ENCODE measurements at regions not wholly inside any gene's neighbourhood (a gene's known extent, or its start where the extent isn't known, plus 50 kb on each side); places are given as distances from the start of the nearest gene placed in this dataset.

DNA sequence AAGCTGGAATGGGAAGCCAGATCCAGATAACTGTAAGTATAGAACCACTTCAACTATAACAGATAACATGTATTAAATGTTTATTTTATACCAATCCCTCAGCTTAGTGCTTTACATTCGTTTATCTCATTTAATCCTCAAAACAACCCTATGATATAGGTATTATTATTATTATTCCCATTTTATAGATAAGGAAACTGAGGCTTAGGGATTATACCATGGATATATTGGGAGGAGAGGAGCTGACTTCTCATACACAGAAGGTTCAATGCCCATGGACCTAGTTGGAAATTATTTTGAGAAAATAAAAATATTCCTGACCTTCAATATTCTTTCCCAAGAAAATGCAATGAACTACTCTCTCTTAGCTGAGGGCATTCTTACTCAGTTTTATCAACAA, 140.4 kb upstream of the C11orf58 start:
- Histone ChIP-seq H3K9me3 (no peaks in the 10 kb centered on the region), H3K9ac (no peak overlapping the region), H3K4me3 (ENCODE audit: low read depth in 2 of 2, low read length in 1 of 2) (no peak overlapping the region), H3K36me3 (replicated peaks in 1 of 2; ENCODE audit: control insufficient read depth in 1 of 2, insufficient read depth in 2 of 2, low read length in 1 of 2) (no peaks in the 10 kb centered on the region), H3K79me2 (ENCODE audit: insufficient read depth) (no peaks in the 10 kb centered on the region), H3K9me2 (no peaks in the 10 kb centered on the region), H4K20me1 (ENCODE audit: insufficient read depth) (no peaks in the 10 kb centered on the region), H3F3A (replicated peaks; ENCODE audit: insufficient read depth) (no peaks in the 10 kb centered on the region), H2AFZ (ENCODE audit: low read depth) (no peak overlapping the region), H3K4me1 (ENCODE audit: control insufficient read depth in 1 of 2, insufficient read depth in 2 of 2, low read depth in 1 of 2, low read length in 1 of 2) (no peaks in the 10 kb centered on the region; a peak in 1 of 4 replicates), H3K4me2 (no peak overlapping the region), H3K27ac (ENCODE audit: low read depth in 2 of 2, low read length in 1 of 2) (no peak overlapping the region), H3K27me3 (ENCODE audit: insufficient read depth) (peaks cover 7% of the 10 kb centered on the region)
- 3% methylated on average over 1 of the region's 1 CpG for WGBS (ENCODE audit: low lambda C conversion rate)
- DNase-seq = no peak
- TF ChIP-seq GABPA (IDR thresholded peaks at IDR 0.05; ENCODE audit: low read depth) (no peak), NFIC (IDR thresholded peaks at IDR 0.05; ENCODE audit: borderline replicate concordance) (no peak), RAD21 (IDR thresholded peaks at IDR 0.05; ENCODE audit: low read length) (no peak), EZH2phosphoT487 (IDR thresholded peaks at IDR 0.05; ENCODE audit: borderline replicate concordance, low read depth) (no peak)
- TF ChIP-seq, protein P1, sequence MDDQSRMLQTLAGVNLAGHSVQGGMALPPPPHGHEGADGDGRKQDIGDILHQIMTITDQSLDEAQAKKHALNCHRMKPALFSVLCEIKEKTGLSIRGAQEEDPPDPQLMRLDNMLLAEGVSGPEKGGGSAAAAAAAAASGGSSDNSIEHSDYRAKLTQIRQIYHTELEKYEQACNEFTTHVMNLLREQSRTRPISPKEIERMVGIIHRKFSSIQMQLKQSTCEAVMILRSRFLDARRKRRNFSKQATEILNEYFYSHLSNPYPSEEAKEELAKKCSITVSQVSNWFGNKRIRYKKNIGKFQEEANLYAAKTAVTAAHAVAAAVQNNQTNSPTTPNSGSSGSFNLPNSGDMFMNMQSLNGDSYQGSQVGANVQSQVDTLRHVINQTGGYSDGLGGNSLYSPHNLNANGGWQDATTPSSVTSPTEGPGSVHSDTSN (IDR thresholded peaks at IDR 0.05) = no peak
- CTCF ChIA-PET = no interaction called here
- POLR2A ChIA-PET = no interaction called here

DNA sequence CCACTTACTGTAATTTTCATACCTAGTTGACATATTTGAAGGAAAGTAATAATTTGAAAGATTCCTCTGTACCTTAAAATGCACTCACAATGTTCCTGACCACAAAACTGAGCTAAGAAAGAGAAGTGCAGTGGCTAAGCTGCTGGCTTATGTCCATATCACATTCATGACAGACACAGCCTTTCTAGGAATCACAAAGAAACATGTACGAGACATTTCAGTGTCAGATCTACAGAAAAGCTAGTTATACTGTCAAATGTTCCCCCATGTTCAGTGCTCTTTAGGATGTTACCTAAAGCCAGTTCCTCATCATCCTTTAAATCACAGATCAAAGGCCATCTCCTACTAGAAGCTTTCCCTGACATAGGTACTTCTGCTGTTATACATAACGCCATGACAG, 142.2 kb upstream of the C11orf58 start:
- Histone ChIP-seq H3K4me1 (ENCODE audit: control insufficient read depth in 1 of 2, insufficient read depth in 2 of 2, low read depth in 1 of 2, low read length in 1 of 2) (no peaks in the 10 kb centered on the region; a peak in 1 of 4 replicates), H3K79me2 (ENCODE audit: insufficient read depth) (no peaks in the 10 kb centered on the region), H3K9me3 (no peaks in the 10 kb centered on the region), H3K27me3 (ENCODE audit: insufficient read depth) (peaks cover 7% of the 10 kb centered on the region; the same call in 1 of the 2 replicates), H3K9me2 (no peaks in the 10 kb centered on the region), H3K4me2 (no peak overlapping the region), H3K9ac (no peak overlapping the region), H3K4me3 (ENCODE audit: low read depth in 2 of 2, low read length in 1 of 2) (no peak overlapping the region), H3K36me3 (replicated peaks in 1 of 2; ENCODE audit: control insufficient read depth in 1 of 2, insufficient read depth in 2 of 2, low read length in 1 of 2) (no peaks in the 10 kb centered on the region), H3F3A (replicated peaks; ENCODE audit: insufficient read depth) (no peaks in the 10 kb centered on the region), H2AFZ (ENCODE audit: low read depth) (no peak overlapping the region), H4K20me1 (ENCODE audit: insufficient read depth) (no peaks in the 10 kb centered on the region), H3K27ac (ENCODE audit: low read depth in 2 of 2, low read length in 1 of 2) (no peak overlapping the region)
- no peak for DNase-seq
- ChIA-PET CTCF (interaction anchor here (0.9 to 1.2 kb wide), 2 partner anchors 10 to 18 kb away, joined by 3 read pairs; no protein-coding TSS in a partner anchor), POLR2A (no interaction called here)
- TF ChIP-seq ELF1 (IDR thresholded peaks at IDR 0.05) (no peak), SIN3A (IDR thresholded peaks at IDR 0.05; ENCODE audit: borderline replicate concordance, low read depth, low read length) (no peak), EZH2phosphoT487 (IDR thresholded peaks at IDR 0.05; ENCODE audit: borderline replicate concordance, low read depth) (no peak), RXRA (IDR thresholded peaks at IDR 0.05; ENCODE audit: borderline replicate concordance, low read depth) (no peak), POLR2AphosphoS5 (IDR thresholded peaks at IDR 0.05; ENCODE audit: low read depth, low read length) (no peak), GATA2 (CRISPR knock-in tag; IDR thresholded peaks at IDR 0.05) (no peak), GABPA (IDR thresholded peaks at IDR 0.05; ENCODE audit: low read depth) (no peak), SMC3 (IDR thresholded peaks at IDR 0.05; ENCODE audit: low read depth, low read length) (no peak), RAD21 (IDR thresholded peaks at IDR 0.05; ENCODE audit: low read length) (no peak), TCF12 (IDR thresholded peaks at IDR 0.05) (no peak), JUND (IDR thresholded peaks at IDR 0.05) (no peak), FOXM1 (IDR thresholded peaks at IDR 0.05; ENCODE audit: low read depth) (no peak), RFX5 (IDR thresholded peaks at IDR 0.05; ENCODE audit: low read length) (no peak), CHD2 (IDR thresholded peaks at IDR 0.05; ENCODE audit: low read length, partially characterized antibody) (no peak)
- TF ChIP-seq, protein P2, sequence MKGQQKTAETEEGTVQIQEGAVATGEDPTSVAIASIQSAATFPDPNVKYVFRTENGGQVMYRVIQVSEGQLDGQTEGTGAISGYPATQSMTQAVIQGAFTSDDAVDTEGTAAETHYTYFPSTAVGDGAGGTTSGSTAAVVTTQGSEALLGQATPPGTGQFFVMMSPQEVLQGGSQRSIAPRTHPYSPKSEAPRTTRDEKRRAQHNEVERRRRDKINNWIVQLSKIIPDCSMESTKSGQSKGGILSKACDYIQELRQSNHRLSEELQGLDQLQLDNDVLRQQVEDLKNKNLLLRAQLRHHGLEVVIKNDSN (IDR thresholded peaks at IDR 0.05; ENCODE audit: borderline replicate concordance, low read depth) = no peak
- TF ChIP-seq, protein P3, sequence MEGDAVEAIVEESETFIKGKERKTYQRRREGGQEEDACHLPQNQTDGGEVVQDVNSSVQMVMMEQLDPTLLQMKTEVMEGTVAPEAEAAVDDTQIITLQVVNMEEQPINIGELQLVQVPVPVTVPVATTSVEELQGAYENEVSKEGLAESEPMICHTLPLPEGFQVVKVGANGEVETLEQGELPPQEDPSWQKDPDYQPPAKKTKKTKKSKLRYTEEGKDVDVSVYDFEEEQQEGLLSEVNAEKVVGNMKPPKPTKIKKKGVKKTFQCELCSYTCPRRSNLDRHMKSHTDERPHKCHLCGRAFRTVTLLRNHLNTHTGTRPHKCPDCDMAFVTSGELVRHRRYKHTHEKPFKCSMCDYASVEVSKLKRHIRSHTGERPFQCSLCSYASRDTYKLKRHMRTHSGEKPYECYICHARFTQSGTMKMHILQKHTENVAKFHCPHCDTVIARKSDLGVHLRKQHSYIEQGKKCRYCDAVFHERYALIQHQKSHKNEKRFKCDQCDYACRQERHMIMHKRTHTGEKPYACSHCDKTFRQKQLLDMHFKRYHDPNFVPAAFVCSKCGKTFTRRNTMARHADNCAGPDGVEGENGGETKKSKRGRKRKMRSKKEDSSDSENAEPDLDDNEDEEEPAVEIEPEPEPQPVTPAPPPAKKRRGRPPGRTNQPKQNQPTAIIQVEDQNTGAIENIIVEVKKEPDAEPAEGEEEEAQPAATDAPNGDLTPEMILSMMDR (IDR thresholded peaks at IDR 0.05) = no peak
- TF ChIP-seq, protein P4, sequence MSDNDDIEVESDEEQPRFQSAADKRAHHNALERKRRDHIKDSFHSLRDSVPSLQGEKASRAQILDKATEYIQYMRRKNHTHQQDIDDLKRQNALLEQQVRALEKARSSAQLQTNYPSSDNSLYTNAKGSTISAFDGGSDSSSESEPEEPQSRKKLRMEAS (IDR thresholded peaks at IDR 0.05; ENCODE audit: low read depth) = no peak
- TF ChIP-seq, protein P5, sequence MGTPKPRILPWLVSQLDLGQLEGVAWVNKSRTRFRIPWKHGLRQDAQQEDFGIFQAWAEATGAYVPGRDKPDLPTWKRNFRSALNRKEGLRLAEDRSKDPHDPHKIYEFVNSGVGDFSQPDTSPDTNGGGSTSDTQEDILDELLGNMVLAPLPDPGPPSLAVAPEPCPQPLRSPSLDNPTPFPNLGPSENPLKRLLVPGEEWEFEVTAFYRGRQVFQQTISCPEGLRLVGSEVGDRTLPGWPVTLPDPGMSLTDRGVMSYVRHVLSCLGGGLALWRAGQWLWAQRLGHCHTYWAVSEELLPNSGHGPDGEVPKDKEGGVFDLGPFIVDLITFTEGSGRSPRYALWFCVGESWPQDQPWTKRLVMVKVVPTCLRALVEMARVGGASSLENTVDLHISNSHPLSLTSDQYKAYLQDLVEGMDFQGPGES (IDR thresholded peaks at IDR 0.05; ENCODE audit: low read depth, low read length) = no peak
- TF ChIP-seq, protein P6, sequence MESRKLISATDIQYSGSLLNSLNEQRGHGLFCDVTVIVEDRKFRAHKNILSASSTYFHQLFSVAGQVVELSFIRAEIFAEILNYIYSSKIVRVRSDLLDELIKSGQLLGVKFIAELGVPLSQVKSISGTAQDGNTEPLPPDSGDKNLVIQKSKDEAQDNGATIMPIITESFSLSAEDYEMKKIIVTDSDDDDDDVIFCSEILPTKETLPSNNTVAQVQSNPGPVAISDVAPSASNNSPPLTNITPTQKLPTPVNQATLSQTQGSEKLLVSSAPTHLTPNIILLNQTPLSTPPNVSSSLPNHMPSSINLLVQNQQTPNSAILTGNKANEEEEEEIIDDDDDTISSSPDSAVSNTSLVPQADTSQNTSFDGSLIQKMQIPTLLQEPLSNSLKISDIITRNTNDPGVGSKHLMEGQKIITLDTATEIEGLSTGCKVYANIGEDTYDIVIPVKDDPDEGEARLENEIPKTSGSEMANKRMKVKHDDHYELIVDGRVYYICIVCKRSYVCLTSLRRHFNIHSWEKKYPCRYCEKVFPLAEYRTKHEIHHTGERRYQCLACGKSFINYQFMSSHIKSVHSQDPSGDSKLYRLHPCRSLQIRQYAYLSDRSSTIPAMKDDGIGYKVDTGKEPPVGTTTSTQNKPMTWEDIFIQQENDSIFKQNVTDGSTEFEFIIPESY (IDR thresholded peaks at IDR 0.05; ENCODE audit: borderline replicate concordance, low read depth) = no peak
- 52% methylated on average over 2 of the region's 2 CpGs for WGBS (ENCODE audit: low lambda C conversion rate)

Measured in SK-N-SH (cell line).